Activated CD4-positive, CD25-positive, alpha-beta regulatory T cell treated with anti-CD3 and anti-CD28 coated beads, Interleukin-2, amount 50 U/mL, for 24 hours (primary cell): ENCODE measurements at regions not wholly inside any gene's neighbourhood (a gene's known extent, or its start where the extent isn't known, plus 50 kb on each side); places are given as distances from the start of the nearest gene placed in this dataset.
"Not testable (repeated sequence)": the region's sequence is repeated elsewhere in the genome, so short reads cannot be mapped to it uniquely, and the experiment has no call there.

ENCODE experiments used
- ATAC-seq, 2 donors: fragments of 150-1000 bp; cut with Tn5 transposase; one replicate each; pipeline ENCODE4 v1.10.0; 2021; ENCODE audit warnings: mild to moderate bottlenecking in 1 of 2, moderate library complexity in 1 of 2

- no peak for ATAC-seq
These were observed 92.9 kb upstream of the TLL1 start for GRCh38 chr4:165779950-165780670.

- ATAC-seq, result no peak
These were observed 92.3 kb upstream of the TLL1 start for GRCh38 chr4:165780735-165781134.

GRCh38 chr4:165782623-165783022 is 90.4 kb upstream of the TLL1 start:
- ATAC-seq, result no peak

GRCh38 chr4:165783626-165784025 is 89.4 kb upstream of the TLL1 start:
- ATAC-seq, result no peak

GRCh38 chr4:165784672-165785071 is 88.4 kb upstream of the TLL1 start:
- no peak for ATAC-seq

- ATAC-seq, result no peak
These were observed 87.7 kb upstream of the TLL1 start for GRCh38 chr4:165785337-165785736.

GRCh38 chr4:165787516-165788274 is 85.3 kb upstream of the TLL1 start:
- no peak for ATAC-seq

- ATAC-seq, result no peak
These were observed 84.2 kb upstream of the TLL1 start for GRCh38 chr4:165788686-165789463.

GRCh38 chr4:165793236-165793635 is 79.8 kb upstream of the TLL1 start:
- ATAC-seq, result no peak

- no peak for ATAC-seq
These were observed 78.2 kb upstream of the TLL1 start for GRCh38 chr4:165794834-165795233.

- no peak for ATAC-seq
These were observed 73.6 kb upstream of the TLL1 start for GRCh38 chr4:165799384-165799815.

GRCh38 chr4:165802452-165802851 is 70.6 kb upstream of the TLL1 start:
- ATAC-seq, result no peak

GRCh38 chr4:165803005-165803404 is 70.0 kb upstream of the TLL1 start:
- no peak for ATAC-seq

- ATAC-seq, result no peak
These were observed 67.6 kb upstream of the TLL1 start for GRCh38 chr4:165805406-165805805.

- ATAC-seq, result no peak
These were observed 66.4 kb upstream of the TLL1 start for GRCh38 chr4:165806613-165807012.

GRCh38 chr4:165810726-165811125 is 62.3 kb upstream of the TLL1 start:
- ATAC-seq, result no peak

GRCh38 chr4:165813606-165814005 is 59.4 kb upstream of the TLL1 start:
- ATAC-seq, result no peak

GRCh38 chr4:165814256-165815020 is 58.6 kb upstream of the TLL1 start:
- ATAC-seq, result no peak

- ATAC-seq, result not testable (repeated sequence)
These were observed 53.9 kb upstream of the TLL1 start for GRCh38 chr4:165819126-165819525.
